Fibroblast of villous mesenchyme (primary cell): ENCODE measurements at regions not wholly inside any gene's neighbourhood (a gene's known extent, or its start where the extent isn't known, plus 50 kb on each side); places are given as distances from the start of the nearest gene placed in this dataset.

Source experiments
- DNase-seq: peaks from one replicate; pipeline ENCODE4 v3.0.0-alpha.2; 2010; ENCODE audit warnings: low read depth
- H3K4me3 ChIP-seq: 2 replicates; pipeline ENCODE4 v1.5.1; 2011; ENCODE audit warnings: low read depth, mild to moderate bottlenecking, low read length
- TF ChIP-seq, protein P1 (sequence below): IDR thresholded peaks from 2 replicates; pipeline ENCODE4 v1.5.1; 2012; ENCODE audit warnings: low read depth, mild to moderate bottlenecking, low read length; ENCODE audit not compliant: insufficient read depth

GRCh38 chr16:77562497-77562896 lies 127.7 kb upstream of the ADAMTS18 start:
- no peak for DNase-seq
- TF ChIP-seq, protein P1, sequence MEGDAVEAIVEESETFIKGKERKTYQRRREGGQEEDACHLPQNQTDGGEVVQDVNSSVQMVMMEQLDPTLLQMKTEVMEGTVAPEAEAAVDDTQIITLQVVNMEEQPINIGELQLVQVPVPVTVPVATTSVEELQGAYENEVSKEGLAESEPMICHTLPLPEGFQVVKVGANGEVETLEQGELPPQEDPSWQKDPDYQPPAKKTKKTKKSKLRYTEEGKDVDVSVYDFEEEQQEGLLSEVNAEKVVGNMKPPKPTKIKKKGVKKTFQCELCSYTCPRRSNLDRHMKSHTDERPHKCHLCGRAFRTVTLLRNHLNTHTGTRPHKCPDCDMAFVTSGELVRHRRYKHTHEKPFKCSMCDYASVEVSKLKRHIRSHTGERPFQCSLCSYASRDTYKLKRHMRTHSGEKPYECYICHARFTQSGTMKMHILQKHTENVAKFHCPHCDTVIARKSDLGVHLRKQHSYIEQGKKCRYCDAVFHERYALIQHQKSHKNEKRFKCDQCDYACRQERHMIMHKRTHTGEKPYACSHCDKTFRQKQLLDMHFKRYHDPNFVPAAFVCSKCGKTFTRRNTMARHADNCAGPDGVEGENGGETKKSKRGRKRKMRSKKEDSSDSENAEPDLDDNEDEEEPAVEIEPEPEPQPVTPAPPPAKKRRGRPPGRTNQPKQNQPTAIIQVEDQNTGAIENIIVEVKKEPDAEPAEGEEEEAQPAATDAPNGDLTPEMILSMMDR = no peak
- no peak overlapping the region for H3K4me3 ChIP-seq

DNA sequence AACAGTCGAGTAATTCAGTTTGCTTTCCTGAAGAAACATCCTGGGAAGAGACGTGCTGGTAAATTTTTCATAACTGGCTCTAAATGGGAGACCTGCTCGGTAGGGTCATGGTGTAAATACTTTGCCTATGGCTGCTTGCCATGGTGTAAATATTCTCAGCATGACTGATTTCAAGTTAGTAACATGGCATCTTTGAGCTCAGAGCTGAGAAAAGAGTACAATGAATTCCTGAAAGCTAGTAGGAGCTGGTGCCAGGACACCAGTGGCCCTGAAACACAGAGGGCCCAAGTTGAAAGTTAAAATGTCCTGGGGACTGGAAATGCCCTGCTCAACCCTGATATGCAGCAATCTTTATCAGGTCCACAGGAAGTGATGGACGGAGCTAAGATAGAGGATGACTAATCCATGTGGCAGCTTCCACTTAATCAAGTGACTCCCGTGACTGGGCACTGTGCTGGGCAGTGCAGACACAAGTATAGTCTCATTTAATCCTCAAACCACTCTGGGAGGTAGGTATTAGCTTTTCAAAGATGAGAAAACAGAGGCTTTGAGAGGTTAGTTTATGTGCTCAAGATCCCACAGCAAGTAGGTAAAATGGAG lies 130.1 kb upstream of the ADAMTS18 start:
- peak; percentile 21 for DNase-seq
- H3K4me3 ChIP-seq = no peak overlapping the region
- TF ChIP-seq, protein P1 = no peak

DNA sequence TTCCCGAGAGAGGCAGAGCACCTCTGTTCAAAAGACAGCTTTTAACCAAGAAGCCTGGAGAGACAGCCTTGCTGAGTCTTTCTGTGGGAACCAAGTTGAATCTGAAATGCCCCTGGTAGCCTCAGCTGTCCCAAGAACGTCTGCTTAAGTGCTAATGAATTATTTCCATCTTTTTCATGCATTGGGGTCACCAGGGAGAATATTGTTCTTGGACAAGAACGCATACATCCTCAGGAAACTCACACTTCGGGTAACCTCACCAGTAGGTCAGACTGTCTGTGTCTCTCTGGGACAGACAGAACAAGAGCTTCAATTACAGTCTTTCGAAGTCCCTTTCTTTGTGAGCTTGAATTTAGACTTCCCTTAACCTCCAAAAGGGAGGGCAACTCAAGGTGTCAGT lies 134.6 kb upstream of the ADAMTS18 start:
- no peak for DNase-seq
- TF ChIP-seq, protein P1 = no peak

DNA sequence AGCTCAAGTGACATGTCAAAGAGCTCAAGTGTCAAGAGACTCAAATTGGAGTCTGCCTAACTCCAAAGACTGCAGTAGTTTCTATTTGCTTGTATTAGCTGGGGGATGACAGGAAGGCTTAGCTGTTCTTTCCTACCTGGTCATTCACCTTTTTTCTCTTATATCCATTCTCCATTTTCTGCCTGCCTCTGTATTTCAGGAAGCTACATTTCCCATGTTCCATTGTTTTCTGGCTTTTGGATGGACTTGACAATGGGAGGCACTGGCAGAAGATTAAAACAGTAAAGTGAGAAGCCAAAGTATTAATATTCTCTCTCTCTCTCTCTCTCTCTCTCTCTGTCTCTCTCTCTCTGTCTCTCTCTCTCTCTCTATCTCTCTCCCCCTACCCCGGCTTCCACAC lies 135.7 kb upstream of the ADAMTS18 start:
- DNase-seq = no peak
- TF ChIP-seq, protein P1 = no peak

More for the DNA sequence above, 134.6 kb upstream of the ADAMTS18 start:
- H3K4me3 ChIP-seq = no peak overlapping the region

DNA sequence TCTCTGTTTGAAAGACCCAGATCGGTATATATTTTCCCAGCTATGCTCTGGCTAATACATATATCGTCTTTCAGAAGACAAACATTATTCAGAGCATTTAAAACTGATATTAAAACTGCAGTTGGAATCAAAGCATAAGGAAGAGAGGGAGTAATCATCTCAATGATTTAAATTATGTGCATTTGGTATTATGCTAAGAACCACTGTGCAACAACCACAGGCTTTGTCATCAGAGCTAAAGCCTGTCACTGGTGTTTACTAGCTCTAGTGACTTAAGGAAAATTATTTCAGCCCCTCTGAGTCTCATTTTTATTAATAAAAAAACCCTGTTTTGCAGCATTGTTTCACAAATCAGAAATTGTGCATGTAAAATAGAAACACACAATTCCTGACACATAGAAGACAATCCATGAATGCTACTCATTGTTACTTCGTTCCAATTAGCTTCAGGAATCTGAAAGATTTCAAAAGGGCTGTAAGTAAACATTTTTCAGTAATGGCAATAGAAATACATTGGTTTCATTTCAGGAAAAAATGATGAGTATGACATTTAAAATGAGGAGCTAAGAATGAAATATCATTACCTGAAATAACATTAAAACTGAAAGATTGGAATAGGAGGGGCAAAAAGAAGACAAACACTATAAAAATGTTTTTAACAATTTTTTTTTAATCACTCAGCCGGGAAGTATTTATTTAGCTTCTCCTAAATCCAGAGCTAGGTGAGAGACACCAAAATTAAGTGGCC lies 136.5 kb upstream of the ADAMTS18 start:
- TF ChIP-seq, protein P1 = no peak
- H3K4me3 ChIP-seq = no peak overlapping the region
- DNase-seq = no peak

More for the DNA sequence above, 135.7 kb upstream of the ADAMTS18 start:
- no peak overlapping the region for H3K4me3 ChIP-seq

GRCh38 chr16:77574867-77575624 lies 140.2 kb upstream of the ADAMTS18 start:
- TF ChIP-seq, protein P1 = no peak
- H3K4me3 ChIP-seq = no peak overlapping the region
- DNase-seq = no peak
